ENCODE measurements at regions not wholly inside any gene's neighbourhood (a gene's known extent, or its start where the extent isn't known, plus 50 kb on each side); places are given as distances from the start of the nearest gene placed in this dataset.

DNA sequence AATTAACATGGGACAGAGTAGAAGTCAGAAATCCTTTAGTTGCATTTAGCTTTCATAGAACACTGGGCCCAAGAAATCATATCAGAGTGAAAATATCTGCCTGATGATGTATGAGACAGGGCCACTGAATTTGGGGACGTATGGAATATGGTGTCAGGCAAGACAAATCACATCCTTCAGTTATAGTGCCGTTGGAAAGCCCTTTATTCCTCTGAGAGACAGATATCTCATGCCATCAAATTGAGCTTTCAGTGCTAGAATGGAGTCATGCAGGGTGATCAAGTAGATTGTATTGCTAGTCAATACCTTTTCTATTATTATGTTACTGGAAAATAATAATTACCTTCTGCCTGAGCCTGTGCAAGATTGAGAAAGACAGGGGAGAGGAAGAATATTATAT lies 398.2 kb upstream of the RARB start:
- Mint-ChIP-seq H3K9me3 (no peaks in the 10 kb centered on the region), H3K36me3 (ENCODE audit: low read depth) (no peaks in the 10 kb centered on the region), H3K4me3 (no peak overlapping the region), H3K4me1 (ENCODE audit: low read depth) (no peaks in the 10 kb centered on the region), H3K27ac (no peak overlapping the region), H3K27me3 (no peaks in the 10 kb centered on the region)

DNA sequence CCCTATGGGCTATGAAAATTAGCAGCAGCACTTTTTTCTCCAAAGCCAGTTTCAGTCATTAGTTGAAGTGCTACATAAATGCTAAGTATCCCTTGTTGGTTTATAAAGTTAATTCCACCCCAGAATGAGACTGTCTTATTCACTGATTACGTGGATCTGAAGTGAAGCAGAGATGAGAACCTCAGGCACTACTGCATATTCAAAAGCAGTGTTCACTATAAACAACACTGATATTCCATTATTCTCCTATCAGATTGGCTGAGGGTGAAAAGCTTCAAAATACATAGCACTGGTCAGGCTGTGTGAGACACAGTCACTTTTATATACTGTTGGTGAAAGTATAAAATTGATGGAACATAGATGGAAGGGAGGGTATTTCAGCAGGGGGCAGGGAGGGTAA lies 395.7 kb upstream of the RARB start:
- Mint-ChIP-seq H3K9me3 (no peaks in the 10 kb centered on the region), H3K27ac (no peak overlapping the region), H3K27me3 (no peaks in the 10 kb centered on the region), H3K4me3 (no peak overlapping the region), H3K36me3 (ENCODE audit: low read depth) (no peaks in the 10 kb centered on the region), H3K4me1 (ENCODE audit: low read depth) (no peaks in the 10 kb centered on the region)

DNA sequence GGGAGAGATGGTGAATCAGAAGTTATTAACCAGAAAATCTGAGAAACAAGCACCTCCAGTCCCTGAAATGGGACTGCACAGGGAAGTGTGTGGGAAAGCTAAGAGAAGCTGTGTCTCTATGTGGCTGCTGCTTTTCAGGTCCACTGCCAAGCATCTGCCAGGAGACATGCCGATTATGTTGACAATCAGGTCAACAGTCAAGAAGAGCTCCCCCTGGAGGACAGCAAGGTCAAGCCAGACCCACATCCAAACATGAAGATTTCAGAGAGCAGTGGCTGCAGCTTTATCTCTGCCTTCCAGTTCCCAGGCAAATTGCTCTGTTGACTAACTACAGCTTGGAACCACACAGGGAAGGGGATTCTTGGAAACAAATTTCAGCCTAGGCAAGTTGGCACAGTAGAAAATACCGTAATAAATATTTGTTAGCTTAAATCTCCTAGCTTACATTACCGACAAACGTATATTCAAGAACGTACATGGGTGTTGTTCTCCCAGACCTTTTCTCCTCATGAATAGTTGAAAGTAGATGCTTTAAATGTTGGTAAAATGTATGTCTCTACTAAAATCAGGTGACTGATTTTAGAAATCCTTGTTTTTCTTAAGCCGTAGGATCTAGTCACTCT lies 394.5 kb upstream of the RARB start:
- Mint-ChIP-seq H3K4me1 (ENCODE audit: low read depth) (no peaks in the 10 kb centered on the region), H3K27ac (no peak overlapping the region), H3K9me3 (no peaks in the 10 kb centered on the region), H3K36me3 (ENCODE audit: low read depth) (no peaks in the 10 kb centered on the region), H3K27me3 (no peaks in the 10 kb centered on the region), H3K4me3 (no peak overlapping the region)

DNA sequence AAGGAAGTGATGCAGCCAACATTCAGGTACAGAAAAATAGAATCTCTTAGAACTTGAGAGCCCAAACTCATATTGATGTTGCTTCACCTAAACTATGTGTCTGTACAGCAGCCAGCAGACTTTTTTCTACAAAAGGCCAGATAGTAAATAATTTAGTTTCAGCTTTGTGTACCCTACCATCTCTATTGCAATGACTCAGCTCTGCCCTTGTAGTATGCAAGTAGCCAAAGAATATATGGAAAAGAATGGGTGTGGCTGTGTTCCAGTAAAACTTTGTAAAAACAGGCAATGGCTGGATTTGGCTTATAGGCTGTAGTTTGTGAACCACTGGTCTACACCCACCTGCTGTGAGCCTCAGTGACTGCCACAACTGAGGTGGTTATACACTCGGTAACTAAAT lies 392.5 kb upstream of the RARB start:
- Mint-ChIP-seq H3K9me3 (peaks cover 4% of the 10 kb centered on the region), H3K4me1 (ENCODE audit: low read depth) (no peaks in the 10 kb centered on the region), H3K36me3 (ENCODE audit: low read depth) (no peaks in the 10 kb centered on the region), H3K4me3 (no peak overlapping the region), H3K27me3 (no peaks in the 10 kb centered on the region), H3K27ac (no peak overlapping the region)

DNA sequence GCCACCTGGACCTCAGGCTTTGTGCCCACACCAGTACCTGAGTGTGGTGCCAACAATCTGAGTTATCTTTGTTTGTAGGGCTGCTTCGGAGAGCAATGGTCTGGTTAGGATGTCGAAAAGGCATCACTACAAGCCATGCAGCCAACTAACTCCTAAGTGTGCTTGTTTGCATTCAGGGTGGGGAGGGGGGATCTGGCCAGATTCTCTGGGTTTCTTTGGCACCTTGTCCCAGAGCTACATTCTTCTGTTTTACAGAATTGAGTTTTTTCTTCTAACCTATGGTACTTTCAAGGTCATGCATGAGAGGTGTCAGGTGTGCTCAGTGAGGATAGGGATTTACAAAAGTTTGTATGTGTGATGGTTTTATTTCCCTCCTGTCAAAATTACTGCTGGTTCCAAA lies 391.4 kb upstream of the RARB start:
- H3K4me3 Mint-ChIP-seq, result no peak overlapping the region
- H3K27me3 Mint-ChIP-seq, result no peaks in the 10 kb centered on the region
- H3K4me1 Mint-ChIP-seq (ENCODE audit: low read depth), result no peaks in the 10 kb centered on the region
- H3K36me3 Mint-ChIP-seq (ENCODE audit: low read depth), result no peaks in the 10 kb centered on the region
- H3K9me3 Mint-ChIP-seq, result peaks cover 4% of the 10 kb centered on the region
- H3K27ac Mint-ChIP-seq, result no peak overlapping the region

DNA sequence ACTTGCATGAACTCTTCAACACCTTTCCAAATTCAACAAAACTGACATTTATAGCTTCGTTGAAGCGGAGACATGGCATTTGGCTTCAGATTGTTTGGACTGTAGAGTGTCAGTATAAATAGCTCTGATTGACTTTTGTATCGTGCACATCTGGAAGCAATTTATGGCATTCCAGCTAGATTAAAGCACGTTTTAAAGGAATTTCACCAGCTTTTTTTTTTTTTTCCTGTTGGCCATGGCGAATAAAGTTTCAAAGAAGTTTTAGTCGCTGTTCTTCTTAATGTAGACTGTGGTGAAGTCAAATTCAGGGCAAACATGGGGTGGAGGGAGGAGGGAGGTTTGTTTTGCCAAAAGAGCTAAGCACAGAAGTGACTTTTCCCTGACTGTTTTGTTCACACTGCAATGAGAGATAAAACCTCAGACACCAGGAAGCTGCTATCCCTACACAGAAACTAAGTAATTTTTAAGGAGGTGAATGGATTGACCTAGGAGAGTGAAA lies 391.0 kb upstream of the RARB start:
- H3K4me3 Mint-ChIP-seq, result no peak overlapping the region
- no peaks in the 10 kb centered on the region for H3K4me1 Mint-ChIP-seq (ENCODE audit: low read depth)
- no peaks in the 10 kb centered on the region for H3K36me3 Mint-ChIP-seq (ENCODE audit: low read depth)
- no peak overlapping the region for H3K27ac Mint-ChIP-seq
- no peaks in the 10 kb centered on the region for H3K27me3 Mint-ChIP-seq
- H3K9me3 Mint-ChIP-seq, result peaks cover 4% of the 10 kb centered on the region

DNA sequence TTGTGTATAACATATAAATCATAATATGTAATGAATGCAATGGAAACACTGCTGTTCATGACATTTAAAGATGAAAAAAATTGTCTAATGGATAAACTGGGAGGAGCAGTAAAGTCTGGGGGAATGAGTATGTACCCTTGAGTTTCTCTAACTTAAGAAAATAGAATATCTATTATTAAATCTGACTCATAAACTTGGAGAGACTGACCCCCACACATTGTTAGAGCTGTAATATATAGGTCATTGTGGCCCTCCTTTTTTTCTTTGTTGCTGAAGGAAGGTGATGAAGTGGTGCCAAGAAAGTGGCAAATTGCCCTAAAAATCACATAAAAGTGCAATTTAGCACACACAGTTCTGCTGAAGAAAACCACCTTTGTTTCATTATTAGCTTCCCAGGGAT lies 389.8 kb upstream of the RARB start:
- Mint-ChIP-seq H3K4me1 (ENCODE audit: low read depth) (no peaks in the 10 kb centered on the region), H3K27me3 (no peaks in the 10 kb centered on the region), H3K36me3 (ENCODE audit: low read depth) (no peaks in the 10 kb centered on the region), H3K4me3 (no peak overlapping the region), H3K27ac (no peak overlapping the region), H3K9me3 (peaks cover 4% of the 10 kb centered on the region)

DNA sequence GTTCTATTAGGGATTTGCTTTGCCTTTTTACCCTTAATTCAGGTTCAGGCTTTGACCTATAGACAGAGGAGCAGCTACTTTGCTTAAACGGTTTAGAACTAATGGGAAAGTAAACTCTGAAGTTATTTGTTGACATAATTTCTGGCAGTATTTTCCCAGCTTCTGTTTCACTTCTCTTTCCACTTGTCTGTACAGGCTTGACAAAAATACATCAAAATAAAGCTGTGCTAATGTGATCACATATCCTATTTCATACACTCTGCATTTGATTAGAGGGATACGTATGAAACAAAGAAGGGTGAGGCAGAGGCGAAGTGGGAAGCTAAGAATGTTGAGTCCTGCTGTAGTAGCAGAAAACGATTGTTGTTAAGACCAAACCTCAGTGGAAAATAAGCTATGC lies 389.1 kb upstream of the RARB start:
- peaks cover 4% of the 10 kb centered on the region for H3K9me3 Mint-ChIP-seq
- no peaks in the 10 kb centered on the region for H3K36me3 Mint-ChIP-seq (ENCODE audit: low read depth)
- no peak overlapping the region for H3K27ac Mint-ChIP-seq
- no peak overlapping the region for H3K4me3 Mint-ChIP-seq
- no peaks in the 10 kb centered on the region for H3K27me3 Mint-ChIP-seq
- H3K4me1 Mint-ChIP-seq (ENCODE audit: low read depth), result no peaks in the 10 kb centered on the region

DNA sequence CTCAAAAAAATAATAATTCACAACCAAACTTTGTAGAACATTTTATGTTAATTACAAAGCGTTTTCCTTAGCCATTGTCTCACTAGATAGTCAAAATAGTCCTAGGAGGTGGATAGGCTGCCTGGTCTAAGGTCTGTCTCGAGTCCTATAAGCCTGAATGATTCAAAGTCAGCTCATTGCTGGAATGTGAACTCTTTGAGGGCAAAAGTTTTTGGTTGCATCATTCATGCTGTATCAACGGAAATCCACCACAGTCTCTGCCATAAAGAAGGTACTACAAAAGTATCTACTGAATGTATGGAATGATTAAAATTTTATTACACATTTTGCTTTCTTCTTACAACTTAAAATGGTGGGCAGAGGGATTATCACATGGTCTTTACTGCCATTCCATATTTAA lies 387.3 kb upstream of the RARB start:
- Mint-ChIP-seq H3K36me3 (ENCODE audit: low read depth) (no peaks in the 10 kb centered on the region), H3K4me1 (ENCODE audit: low read depth) (no peaks in the 10 kb centered on the region), H3K4me3 (no peak overlapping the region), H3K27me3 (no peaks in the 10 kb centered on the region), H3K27ac (no peak overlapping the region), H3K9me3 (peaks cover 4% of the 10 kb centered on the region)

DNA sequence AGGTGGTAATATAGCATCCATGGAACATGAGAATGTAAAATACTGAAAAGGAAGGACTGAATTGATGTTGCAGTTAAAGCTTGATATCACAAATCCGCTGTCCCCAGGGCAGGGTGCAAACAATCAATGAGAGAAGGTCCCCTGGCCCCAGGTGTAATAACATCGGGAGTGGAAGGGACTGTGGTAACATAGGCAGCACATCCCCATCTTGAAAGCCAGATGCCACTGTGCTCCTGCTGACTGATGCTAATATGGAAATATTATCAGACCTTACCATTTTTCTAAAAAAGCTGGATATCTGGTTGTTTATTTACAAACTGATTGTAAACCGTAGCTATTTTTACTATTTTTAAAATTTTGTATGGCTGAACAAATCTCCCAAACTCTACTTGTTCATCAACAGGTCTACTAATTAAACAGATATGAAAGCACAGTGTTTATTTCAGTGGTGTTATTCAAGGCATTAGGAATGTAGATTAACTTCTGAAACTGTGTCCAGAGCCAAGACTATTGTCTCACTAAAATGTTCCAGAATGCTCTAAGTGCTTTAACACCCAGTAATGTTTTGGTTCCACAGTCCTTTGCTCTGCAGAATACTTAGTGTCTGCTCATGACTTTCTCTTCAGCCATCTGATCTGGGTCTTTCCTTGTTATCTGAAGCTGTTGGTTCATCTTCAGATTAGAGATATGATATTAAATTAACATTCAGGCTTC lies 386.0 kb upstream of the RARB start:
- no peaks in the 10 kb centered on the region for H3K27me3 Mint-ChIP-seq
- H3K36me3 Mint-ChIP-seq (ENCODE audit: low read depth), result no peaks in the 10 kb centered on the region
- no peaks in the 10 kb centered on the region for H3K4me1 Mint-ChIP-seq (ENCODE audit: low read depth)
- no peak overlapping the region for H3K4me3 Mint-ChIP-seq
- peaks cover 4% of the 10 kb centered on the region for H3K9me3 Mint-ChIP-seq
- H3K27ac Mint-ChIP-seq, result no peak overlapping the region

DNA sequence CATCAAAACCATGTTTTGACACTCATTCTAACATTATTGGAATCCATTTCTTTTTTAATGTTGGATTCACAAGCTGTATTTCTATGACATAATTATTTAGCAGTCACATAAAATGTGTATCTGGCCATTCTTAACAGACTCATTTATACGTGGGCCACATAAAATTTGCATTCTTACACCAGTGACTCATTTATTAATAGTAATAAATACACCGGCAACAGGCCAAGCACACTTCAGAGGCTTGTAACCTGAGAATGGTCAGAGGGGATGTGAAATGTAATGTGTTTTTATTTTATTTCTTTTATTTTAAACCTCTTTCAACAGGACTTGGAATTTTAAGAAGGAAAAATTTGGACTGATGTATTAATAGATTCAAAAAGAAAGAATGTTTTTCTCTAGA lies 384.9 kb upstream of the RARB start:
- Mint-ChIP-seq H3K27me3 (no peaks in the 10 kb centered on the region), H3K27ac (no peak overlapping the region), H3K4me3 (no peak overlapping the region), H3K36me3 (ENCODE audit: low read depth) (no peaks in the 10 kb centered on the region), H3K4me1 (ENCODE audit: low read depth) (no peaks in the 10 kb centered on the region), H3K9me3 (peaks cover 4% of the 10 kb centered on the region)

DNA sequence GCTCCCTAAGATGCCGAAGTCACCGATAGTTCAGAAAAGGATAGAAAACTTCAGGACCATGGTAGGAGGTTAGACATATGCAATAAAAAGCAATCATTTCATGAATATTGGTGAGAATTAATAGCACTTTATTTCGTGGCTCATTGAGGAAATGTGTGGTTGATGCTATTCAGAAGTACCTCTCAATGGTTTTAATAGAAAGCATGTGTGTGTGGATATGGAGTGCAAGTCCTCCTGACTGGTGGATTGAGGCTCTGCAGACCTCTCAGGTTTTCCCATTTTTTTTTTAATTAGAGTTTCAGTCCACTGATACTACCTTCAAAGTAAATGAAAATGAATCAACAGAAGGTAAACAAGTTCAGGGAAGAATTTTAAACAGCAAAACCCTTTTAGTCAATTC lies 384.3 kb upstream of the RARB start:
- Mint-ChIP-seq H3K36me3 (ENCODE audit: low read depth) (no peaks in the 10 kb centered on the region), H3K27ac (no peak overlapping the region), H3K4me3 (no peak overlapping the region), H3K9me3 (peaks cover 4% of the 10 kb centered on the region), H3K27me3 (no peaks in the 10 kb centered on the region), H3K4me1 (ENCODE audit: low read depth) (no peaks in the 10 kb centered on the region)

DNA sequence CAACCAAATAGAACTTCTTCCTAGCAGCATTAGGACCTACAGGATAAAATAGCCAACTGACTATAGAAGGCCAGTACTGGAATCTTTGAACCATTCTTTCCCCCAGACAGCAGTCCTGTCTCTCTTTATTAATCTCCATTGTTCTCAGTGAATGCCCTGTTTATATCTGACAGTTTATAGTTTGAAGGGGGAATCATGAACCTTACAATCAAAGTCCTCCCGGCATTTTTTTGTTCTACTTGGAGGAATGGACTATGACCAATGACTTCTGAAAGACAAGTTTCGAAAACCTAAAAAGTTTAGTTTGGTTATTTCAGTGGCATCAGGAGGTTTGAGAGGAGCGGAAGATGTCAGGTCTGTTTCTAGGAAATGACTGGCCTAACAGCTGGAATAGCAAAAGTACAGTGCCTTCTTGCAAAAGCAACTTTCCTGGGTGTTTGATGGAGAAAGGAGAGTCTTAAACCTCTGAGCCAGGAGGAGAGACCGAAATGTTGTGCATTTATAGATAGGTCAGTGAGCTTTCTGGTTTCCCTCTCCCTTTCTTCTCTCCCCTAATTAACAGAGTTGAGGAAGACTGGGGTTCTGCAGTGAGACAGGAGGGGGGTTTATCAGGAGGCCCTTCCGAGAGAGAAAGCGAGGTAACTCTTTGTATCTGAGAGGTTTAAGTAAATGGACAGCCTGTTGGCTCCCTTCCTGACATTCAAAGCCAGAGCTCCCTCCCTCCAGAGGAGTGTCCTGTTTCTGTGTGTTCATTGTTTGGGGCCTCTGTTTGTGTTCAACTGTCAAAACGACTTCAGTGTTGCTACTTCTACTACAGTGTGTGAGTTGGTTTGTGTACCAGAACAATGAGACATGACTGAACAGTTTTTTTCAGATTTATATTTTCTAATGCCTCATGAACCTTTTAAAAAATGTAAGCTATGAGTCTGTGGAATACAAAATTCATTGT lies 383.0 kb upstream of the RARB start:
- no peaks in the 10 kb centered on the region for H3K27me3 Mint-ChIP-seq
- H3K9me3 Mint-ChIP-seq, result peaks cover 4% of the 10 kb centered on the region
- H3K36me3 Mint-ChIP-seq (ENCODE audit: low read depth), result no peaks in the 10 kb centered on the region
- H3K27ac Mint-ChIP-seq, result no peak overlapping the region
- no peak overlapping the region for H3K4me3 Mint-ChIP-seq
- no peaks in the 10 kb centered on the region for H3K4me1 Mint-ChIP-seq (ENCODE audit: low read depth)

DNA sequence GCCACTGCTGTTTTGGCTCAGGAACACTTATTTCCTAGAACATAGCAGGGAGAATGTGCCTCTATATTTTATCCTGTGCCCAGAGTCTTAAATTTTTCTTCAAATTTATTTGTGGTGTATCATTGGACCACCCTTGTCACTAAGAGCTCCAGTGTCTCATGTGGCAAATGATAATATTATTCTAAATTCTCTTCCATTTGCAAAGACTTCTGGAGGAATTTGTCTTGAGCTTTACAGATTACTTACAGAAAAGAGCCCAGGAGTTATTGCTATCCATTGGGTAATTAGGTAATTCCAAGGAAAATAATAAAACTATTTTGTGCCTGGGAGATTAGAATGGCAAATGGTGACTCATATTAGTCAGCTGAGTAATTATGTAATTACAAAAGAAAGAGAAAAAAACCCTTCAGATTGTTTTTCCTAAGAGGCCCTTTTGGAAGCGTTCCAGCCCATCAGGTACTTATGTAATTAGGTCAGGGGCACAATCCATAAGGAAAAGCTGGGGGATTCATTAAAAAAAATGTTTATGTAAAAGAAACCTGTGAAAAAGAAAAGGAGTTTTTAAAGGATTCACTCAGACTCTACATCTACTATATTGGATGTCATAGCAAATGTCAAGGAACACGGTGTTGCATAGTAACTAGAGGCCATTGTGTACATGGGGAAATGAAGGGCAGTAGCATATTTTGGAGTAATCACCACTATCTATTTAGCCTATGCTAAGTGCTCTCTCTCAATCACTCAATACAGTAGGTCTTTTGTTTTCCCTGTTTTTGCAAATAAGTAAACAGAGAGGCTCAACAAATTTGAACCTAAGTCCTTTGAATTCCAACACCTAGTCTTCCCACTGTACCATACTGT lies 380.9 kb upstream of the RARB start:
- peaks cover 10% of the 10 kb centered on the region for H3K9me3 Mint-ChIP-seq
- no peaks in the 10 kb centered on the region for H3K36me3 Mint-ChIP-seq (ENCODE audit: low read depth)
- no peaks in the 10 kb centered on the region for H3K4me1 Mint-ChIP-seq (ENCODE audit: low read depth)
- no peak overlapping the region for H3K27ac Mint-ChIP-seq
- no peak overlapping the region for H3K4me3 Mint-ChIP-seq
- H3K27me3 Mint-ChIP-seq, result no peaks in the 10 kb centered on the region

All from stimulated activated naive CD8-positive, alpha-beta T cell treated with anti-CD3 and anti-CD28 coated beads, Interleukin-15, Interleukin-2, amounts not matched to agents 100 ng/mL and 50 ng/mL, for 24 hours (primary cell).